Activated CD8-positive, alpha-beta memory T cell treated with anti-CD3 and anti-CD28 coated beads, Interleukin-2, amount 10 ng/mL, durations not matched to agents 7 days and 5 days (primary cell): ENCODE measurements at regions not wholly inside any gene's neighbourhood (a gene's known extent, or its start where the extent isn't known, plus 50 kb on each side); places are given as distances from the start of the nearest gene placed in this dataset.
"Not testable (repeated sequence)": the region's sequence is repeated elsewhere in the genome, so short reads cannot be mapped to it uniquely, and the experiment has no call there.

Experiments
- ATAC-seq: fragments of 150-1000 bp; cut with Tn5 transposase; one replicate; pipeline ENCODE4 v1.10.0; 2021; ENCODE audit warnings: moderate library complexity
- CTCF ChIA-PET: fragments of 350-600 bp; sonication (Branson Sonifier 250); formaldehyde crosslinking; loops from one replicate; lab custom pipeline; 2021; ENCODE audit warnings: antibody characterized with exemption; lab: Charles Lee
- DNase-seq: peaks from one replicate; pipeline ENCODE4 v3.0.0-alpha.2; 2020
- H3K27ac Mint-ChIP-seq: one replicate; pipeline ENCODE4 v1.8.0; 2021; ENCODE audit warnings: mild to moderate bottlenecking, mixed read lengths
- H3K27me3 Mint-ChIP-seq: one replicate; pipeline ENCODE4 v1.8.0; 2021; ENCODE audit warnings: mixed read lengths
- H3K36me3 Mint-ChIP-seq: one replicate; pipeline ENCODE4 v1.8.0; 2021; ENCODE audit warnings: mild to moderate bottlenecking, mixed read lengths
- H3K4me1 Mint-ChIP-seq: one replicate; pipeline ENCODE4 v1.8.0; 2021; ENCODE audit warnings: mixed read lengths
- H3K4me3 Mint-ChIP-seq: one replicate; pipeline ENCODE4 v1.8.0; 2021; ENCODE audit warnings: mild to moderate bottlenecking, moderate library complexity, mixed read lengths
- H3K9me3 Mint-ChIP-seq: one replicate; pipeline ENCODE4 v1.8.0; 2022; ENCODE audit warnings: low read depth, mixed read lengths

DNA sequence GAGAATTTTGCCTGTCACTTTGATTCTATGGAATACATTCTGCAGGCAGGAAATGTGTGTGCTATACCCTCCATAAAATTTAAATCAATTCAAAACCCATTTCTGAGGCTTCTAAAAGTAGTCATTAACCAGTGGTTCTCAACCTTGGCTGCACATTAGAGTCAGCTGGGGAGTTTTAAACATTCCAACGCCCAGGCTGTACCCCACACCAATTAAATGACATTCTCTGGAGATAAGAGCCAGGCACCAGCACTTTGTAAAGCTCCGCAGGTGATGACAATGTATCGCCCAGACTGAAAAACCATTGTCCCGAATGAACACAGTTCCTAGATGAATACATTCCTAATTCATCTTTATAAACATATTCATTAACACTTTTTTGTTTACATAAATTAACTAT is 110.6 kb upstream of the MB21D2 start:
- CTCF ChIA-PET, result interaction anchor here (0.6 kb wide), 1 partner anchor 12 kb away, joined by 3 read pairs; no protein-coding TSS in a partner anchor
- no peaks in the 10 kb centered on the region for H3K27me3 Mint-ChIP-seq
- peaks cover 3% of the 10 kb centered on the region for H3K4me1 Mint-ChIP-seq
- no peak overlapping the region for H3K4me3 Mint-ChIP-seq
- no peaks in the 10 kb centered on the region for H3K9me3 Mint-ChIP-seq
- ATAC-seq, result no peak
- H3K36me3 Mint-ChIP-seq, result no peaks in the 10 kb centered on the region
- no peak for DNase-seq
- no peak overlapping the region for H3K27ac Mint-ChIP-seq

- Mint-ChIP-seq H3K36me3 (no peaks in the 10 kb centered on the region), H3K4me3 (no peak overlapping the region), H3K27ac (no peak overlapping the region), H3K27me3 (no peaks in the 10 kb centered on the region), H3K9me3 (no peaks in the 10 kb centered on the region), H3K4me1 (peaks cover 3% of the 10 kb centered on the region)
- CTCF ChIA-PET, result no interaction called here
- no peak for DNase-seq
- no peak for ATAC-seq
Measured at GRCh38 chr3:193029800-193030199, 112.1 kb upstream of the MB21D2 start.

- Mint-ChIP-seq H3K9me3 (no peaks in the 10 kb centered on the region), H3K4me1 (peaks cover 3% of the 10 kb centered on the region), H3K4me3 (no peak overlapping the region), H3K36me3 (no peaks in the 10 kb centered on the region), H3K27ac (no peak overlapping the region), H3K27me3 (no peaks in the 10 kb centered on the region)
- CTCF ChIA-PET, result no interaction called here
- ATAC-seq (no peak), DNase-seq (no peak)
Measured at GRCh38 chr3:193030276-193030675, 112.6 kb upstream of the MB21D2 start.

GRCh38 chr3:193031911-193032310 is 114.3 kb upstream of the MB21D2 start:
- Mint-ChIP-seq H3K4me3 (no peak overlapping the region), H3K27ac (no peak overlapping the region), H3K36me3 (no peaks in the 10 kb centered on the region), H3K27me3 (no peaks in the 10 kb centered on the region), H3K9me3 (no peaks in the 10 kb centered on the region), H3K4me1 (peaks cover 3% of the 10 kb centered on the region)
- CTCF ChIA-PET, result no interaction called here
- DNase-seq (no peak), ATAC-seq (no peak)

- H3K9me3 Mint-ChIP-seq, result no peaks in the 10 kb centered on the region
- H3K27ac Mint-ChIP-seq, result no peak overlapping the region
- H3K27me3 Mint-ChIP-seq, result no peaks in the 10 kb centered on the region
- no peak overlapping the region for H3K4me3 Mint-ChIP-seq
- DNase-seq, result no peak
- CTCF ChIA-PET, result no interaction called here
- no peaks in the 10 kb centered on the region for H3K36me3 Mint-ChIP-seq
- peaks cover 3% of the 10 kb centered on the region for H3K4me1 Mint-ChIP-seq
- no peak for ATAC-seq
Measured at GRCh38 chr3:193033226-193033780, 115.6 kb upstream of the MB21D2 start.

GRCh38 chr3:193037828-193038227 is 120.2 kb upstream of the MB21D2 start:
- CTCF ChIA-PET, H3K9me3 Mint-ChIP-seq, H3K4me1 Mint-ChIP-seq, H3K4me3 Mint-ChIP-seq, ATAC-seq, H3K27me3 Mint-ChIP-seq, DNase-seq, H3K27ac Mint-ChIP-seq, H3K36me3 Mint-ChIP-seq: not testable (repeated sequence)

- Mint-ChIP-seq H3K4me1 (no peaks in the 10 kb centered on the region), H3K9me3 (no peaks in the 10 kb centered on the region), H3K4me3 (no peak overlapping the region), H3K27me3 (no peaks in the 10 kb centered on the region), H3K36me3 (no peaks in the 10 kb centered on the region), H3K27ac (no peak overlapping the region)
- no peak for ATAC-seq
- CTCF ChIA-PET, result no interaction called here
- DNase-seq, result no peak
Measured at GRCh38 chr3:193039058-193039457, 121.4 kb upstream of the MB21D2 start.

GRCh38 chr3:193040836-193041672 is 123.4 kb upstream of the MB21D2 start:
- no peak for ATAC-seq
- CTCF ChIA-PET, result interaction anchor here (0.6 to 2.8 kb wide), 17 partner anchors 13 to 531 kb away, joined by 3 to 34 read pairs (median 3); partner anchors contain the start of gene MB21D2
- Mint-ChIP-seq H3K27me3 (no peaks in the 10 kb centered on the region), H3K9me3 (no peaks in the 10 kb centered on the region), H3K4me3 (no peak overlapping the region), H3K4me1 (no peaks in the 10 kb centered on the region), H3K36me3 (no peaks in the 10 kb centered on the region), H3K27ac (no peak overlapping the region)
- no peak for DNase-seq

DNA sequence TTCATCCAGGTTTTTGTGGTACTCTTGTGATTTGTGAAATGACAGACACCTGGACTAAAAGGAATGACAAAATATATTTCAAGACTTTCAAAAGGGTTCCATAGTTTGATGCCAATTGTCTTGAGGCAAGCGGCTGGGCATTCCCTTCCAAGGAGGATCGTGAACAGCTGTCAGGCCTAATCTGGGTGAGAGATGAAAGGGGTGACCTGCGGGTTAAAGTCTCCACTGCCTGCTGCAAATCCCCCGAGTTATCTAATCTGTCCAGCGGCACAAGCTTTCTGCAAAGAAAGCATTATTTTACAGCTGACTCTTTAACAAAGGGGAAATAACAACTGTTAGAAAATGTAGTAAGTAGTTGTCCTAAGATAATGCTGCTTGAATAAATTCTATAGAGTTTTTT is 128.7 kb upstream of the MB21D2 start:
- no peak for ATAC-seq
- no peak for DNase-seq
- Mint-ChIP-seq H3K4me1 (no peaks in the 10 kb centered on the region), H3K36me3 (no peaks in the 10 kb centered on the region), H3K9me3 (no peaks in the 10 kb centered on the region), H3K4me3 (no peak overlapping the region), H3K27me3 (no peaks in the 10 kb centered on the region), H3K27ac (no peak overlapping the region)
- CTCF ChIA-PET, result no interaction called here

DNA sequence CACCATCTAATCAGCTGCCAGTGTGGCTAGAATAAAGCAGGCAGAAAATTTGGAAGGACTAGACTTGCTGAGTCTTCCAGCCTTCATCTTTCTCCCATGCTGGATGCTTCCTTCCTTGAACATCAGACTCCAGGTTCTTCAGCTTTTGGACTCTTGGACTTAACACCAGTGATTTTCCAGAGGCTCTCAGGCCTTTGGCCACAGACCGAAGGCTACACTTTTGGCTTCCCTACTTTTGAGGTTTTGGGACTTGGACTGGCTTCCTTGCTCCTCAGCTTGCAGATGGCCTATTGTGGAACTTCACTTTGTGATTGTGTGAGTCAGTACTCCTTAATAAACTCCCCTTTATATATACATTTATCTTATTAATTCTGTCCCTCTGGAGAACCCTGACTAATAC is 129.8 kb upstream of the MB21D2 start:
- H3K9me3 Mint-ChIP-seq, H3K4me1 Mint-ChIP-seq, H3K27me3 Mint-ChIP-seq, CTCF ChIA-PET, ATAC-seq, H3K4me3 Mint-ChIP-seq, H3K27ac Mint-ChIP-seq, H3K36me3 Mint-ChIP-seq, DNase-seq: not testable (repeated sequence)

GRCh38 chr3:193048127-193048526 is 130.5 kb upstream of the MB21D2 start:
- CTCF ChIA-PET, result no interaction called here
- no peak overlapping the region for H3K4me3 Mint-ChIP-seq
- H3K36me3 Mint-ChIP-seq, result no peaks in the 10 kb centered on the region
- no peaks in the 10 kb centered on the region for H3K9me3 Mint-ChIP-seq
- H3K27me3 Mint-ChIP-seq, result no peaks in the 10 kb centered on the region
- no peaks in the 10 kb centered on the region for H3K4me1 Mint-ChIP-seq
- no peak for DNase-seq
- ATAC-seq, result no peak
- H3K27ac Mint-ChIP-seq, result no peak overlapping the region

GRCh38 chr3:193049935-193050334 is 132.3 kb upstream of the MB21D2 start:
- Mint-ChIP-seq H3K9me3 (no peaks in the 10 kb centered on the region), H3K27me3 (no peaks in the 10 kb centered on the region), H3K36me3 (no peaks in the 10 kb centered on the region), H3K27ac (no peak overlapping the region), H3K4me1 (no peaks in the 10 kb centered on the region), H3K4me3 (no peak overlapping the region)
- no peak for DNase-seq
- CTCF ChIA-PET, result no interaction called here
- ATAC-seq, result no peak

DNA sequence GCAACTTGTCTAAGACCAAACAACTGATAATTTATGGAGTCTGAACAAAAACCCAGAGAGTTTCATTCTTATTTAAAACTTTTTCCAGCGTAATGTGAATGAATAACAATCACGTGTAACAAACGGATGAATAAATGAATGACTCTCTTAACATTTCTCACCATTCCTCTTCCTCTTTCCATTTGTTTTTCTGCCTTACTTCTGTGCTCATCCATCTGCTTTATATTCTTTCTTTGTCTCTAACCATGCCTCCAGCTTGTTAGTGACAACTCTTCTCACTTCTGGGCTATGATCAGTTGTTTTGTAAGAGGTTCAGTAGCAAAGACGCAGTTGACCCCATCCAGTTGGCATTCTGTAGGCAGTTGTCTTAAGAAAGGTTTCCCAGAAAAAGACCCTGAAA is 133.7 kb upstream of the MB21D2 start:
- H3K4me1 Mint-ChIP-seq, result no peaks in the 10 kb centered on the region
- no peaks in the 10 kb centered on the region for H3K9me3 Mint-ChIP-seq

DNA sequence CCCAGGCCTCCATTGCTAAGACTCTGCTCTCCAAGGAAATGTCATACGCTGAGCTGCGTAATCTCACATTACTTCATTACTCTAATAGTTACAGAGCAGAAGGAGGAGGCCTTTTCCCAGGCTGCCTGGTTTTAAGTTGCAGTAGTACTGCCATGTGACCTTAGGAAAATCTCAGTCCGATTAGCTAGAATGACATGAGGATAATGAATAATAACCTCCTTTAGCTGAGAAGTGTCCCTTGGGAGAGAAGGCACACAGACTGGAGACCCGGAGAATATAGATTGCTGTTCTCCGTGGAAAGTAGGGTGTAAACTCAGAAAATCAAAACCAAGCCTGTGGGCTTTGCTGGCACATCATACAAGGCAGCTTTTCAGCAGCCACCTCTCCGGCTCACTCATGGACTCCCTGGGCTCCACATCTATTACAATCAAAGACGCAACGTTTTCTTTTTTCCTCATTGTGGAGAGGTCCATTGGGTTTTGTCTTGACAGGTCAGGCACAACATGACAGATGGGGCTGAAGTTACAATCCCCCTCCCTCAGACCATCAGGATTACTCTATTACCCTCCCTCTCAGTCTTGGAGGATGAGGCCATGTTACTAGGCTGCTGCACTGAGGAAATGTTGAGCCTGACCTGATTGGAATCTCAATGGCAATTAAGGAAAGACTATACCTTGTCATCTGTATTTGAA is 134.8 kb upstream of the MB21D2 start:
- DNase-seq, result no peak
- no peaks in the 10 kb centered on the region for H3K27me3 Mint-ChIP-seq
- no peak overlapping the region for H3K4me3 Mint-ChIP-seq
- no peaks in the 10 kb centered on the region for H3K9me3 Mint-ChIP-seq
- no peaks in the 10 kb centered on the region for H3K4me1 Mint-ChIP-seq
- H3K36me3 Mint-ChIP-seq, result no peaks in the 10 kb centered on the region
- ATAC-seq, result no peak
- H3K27ac Mint-ChIP-seq, result no peak overlapping the region
- CTCF ChIA-PET, result no interaction called here

More for the DNA sequence above, 133.7 kb upstream of the MB21D2 start:
- ATAC-seq (no peak), DNase-seq (no peak)
- no peaks in the 10 kb centered on the region for H3K36me3 Mint-ChIP-seq
- H3K27ac Mint-ChIP-seq, result no peak overlapping the region
- H3K4me3 Mint-ChIP-seq, result no peak overlapping the region
- CTCF ChIA-PET, result no interaction called here
- H3K27me3 Mint-ChIP-seq, result no peaks in the 10 kb centered on the region
